ENCODE measurements at regions not wholly inside any gene's neighbourhood (a gene's known extent, or its start where the extent isn't known, plus 50 kb on each side); places are given as distances from the start of the nearest gene placed in this dataset.

- Histone ChIP-seq H3K9me3 (ENCODE audit: control insufficient read depth in 1 of 2, insufficient read depth in 1 of 2, low read depth in 1 of 2, low read length in 2 of 2) (peaks cover 0 to 4% of the 10 kb centered on the region in 2 experiments; a peak in 1 of 4 replicates), H4K20me1 (ENCODE audit: insufficient read depth) (no peaks in the 10 kb centered on the region), H3K4me2 (ENCODE audit: low read length) (no peak overlapping the region), H3K4me3 (replicated peaks in 1 of 2; ENCODE audit: low read depth in 1 of 2, low read length in 2 of 2) (no peak overlapping the region), H3K9ac (ENCODE audit: low read length) (no peak overlapping the region), H3K27me3 (ENCODE audit: insufficient read depth, low read length) (no peaks in the 10 kb centered on the region), H3K36me3 (ENCODE audit: control insufficient read depth in 1 of 2, insufficient read depth in 2 of 2, low read length in 2 of 2) (no peaks in the 10 kb centered on the region), H2AFZ (ENCODE audit: low read depth, low read length, poor library complexity, severe bottlenecking) (no peak overlapping the region), H3K4me1 (ENCODE audit: control insufficient read depth in 1 of 2, insufficient read depth in 2 of 2, low read length in 2 of 2) (peaks cover 5 to 21% of the 10 kb centered on the region in 2 experiments; a peak in 3 of 4 replicates), H3K79me2 (ENCODE audit: insufficient read depth, low read length) (no peaks in the 10 kb centered on the region), H3K27ac (ENCODE audit: low read depth, low read length) (no peak overlapping the region), H3K9me2 (ENCODE audit: insufficient read depth) (no peaks in the 10 kb centered on the region)
- intact Hi-C loops (cut with micrococcal nuclease), result loop anchor here (10.0 kb wide), 1 partner anchor 119 kb away; no protein-coding TSS in a partner anchor
- ChIA-PET POLR2A (no interaction called here), RAD21 (ENCODE audit: low non-redundant PET in 1 of 2, low total read pairs in 2 of 2, uncharacterized antibody in 2 of 2, unreplicated experiment in 2 of 2) (no interaction called here), CTCF (no interaction called here)
- DNase-seq (ENCODE audit: low read depth, low spot score) (no peak), ATAC-seq (no peak)
- no peak for TF ChIP-seq CBX3 (IDR thresholded peaks at IDR 0.05; ENCODE audit: low read depth)
- TF ChIP-seq EZH2 (IDR thresholded peaks at IDR 0.05), result no peak
- TF ChIP-seq JUND (IDR thresholded peaks at IDR 0.05), result no peak
- no peak for TF ChIP-seq ZFX (IDR thresholded peaks at IDR 0.05)
- no peak for TF ChIP-seq CTCF (IDR thresholded peaks at IDR 0.05 in 2 of 3, conservative IDR thresholded peaks at IDR 0.05 in 1 of 3; ENCODE audit: borderline replicate concordance in 1 of 3, insufficient read depth in 1 of 3, low read depth in 2 of 3, low read length in 2 of 3)
- no peak for TF ChIP-seq MAX (IDR thresholded peaks at IDR 0.05)
- no peak for TF ChIP-seq ZNF274 (IDR thresholded peaks at IDR 0.05; ENCODE audit: low read depth, low read length)
- no peak for TF ChIP-seq ATF3 (IDR thresholded peaks at IDR 0.05)
- BruUV-seq (replicated peaks), result no TSS peak
Measured at GRCh38 chr1:234864116-234864515, 254.1 kb upstream of the IRF2BP2 start.

GRCh38 chr1:234863551-234863971, 253.6 kb upstream of the IRF2BP2 start:
- no peaks in the 10 kb centered on the region for H3K36me3 ChIP-seq (ENCODE audit: control insufficient read depth in 1 of 2, insufficient read depth in 2 of 2, low read length in 2 of 2)
- intact Hi-C loops (cut with micrococcal nuclease), result loop anchor here (10.0 kb wide), 1 partner anchor 119 kb away; no protein-coding TSS in a partner anchor
- H3K79me2 ChIP-seq (ENCODE audit: insufficient read depth, low read length), result no peaks in the 10 kb centered on the region
- H3K4me2 ChIP-seq (ENCODE audit: low read length), result no peak overlapping the region
- H2AFZ ChIP-seq (ENCODE audit: low read depth, low read length, poor library complexity, severe bottlenecking), result no peak overlapping the region
- H3K9me3 ChIP-seq (ENCODE audit: control insufficient read depth in 1 of 2, insufficient read depth in 1 of 2, low read depth in 1 of 2, low read length in 2 of 2), result peaks cover 0 to 4% of the 10 kb centered on the region in 2 experiments; a peak in 1 of 4 replicates
- POLR2A ChIA-PET, result no interaction called here
- no peak overlapping the region for H3K27ac ChIP-seq (ENCODE audit: low read depth, low read length)
- RAD21 ChIA-PET (ENCODE audit: low non-redundant PET in 1 of 2, low total read pairs in 2 of 2, uncharacterized antibody in 2 of 2, unreplicated experiment in 2 of 2), result no interaction called here
- H3K4me3 ChIP-seq (replicated peaks in 1 of 2; ENCODE audit: low read depth in 1 of 2, low read length in 2 of 2), result no peak overlapping the region
- TF ChIP-seq YY1 (IDR thresholded peaks at IDR 0.05; ENCODE audit: extremely low read depth, insufficient replicate concordance, low read depth, low read length), result no peak
- no peak for TF ChIP-seq EZH2phosphoT487 (IDR thresholded peaks at IDR 0.05; ENCODE audit: borderline replicate concordance)
- TF ChIP-seq EZH2 (IDR thresholded peaks at IDR 0.05), result no peak
- TF ChIP-seq ELF1 (IDR thresholded peaks at IDR 0.05; ENCODE audit: borderline replicate concordance, low read depth), result no peak
- no peak overlapping the region for H3K9ac ChIP-seq (ENCODE audit: low read length)
- no peak for DNase-seq (ENCODE audit: low read depth, low spot score)
- peaks cover 5 to 20% of the 10 kb centered on the region in 2 experiments; a peak in 3 of 4 replicates for H3K4me1 ChIP-seq (ENCODE audit: control insufficient read depth in 1 of 2, insufficient read depth in 2 of 2, low read length in 2 of 2)
- no TSS peak for BruUV-seq (replicated peaks)
- no peak for ATAC-seq
- no peaks in the 10 kb centered on the region for H3K9me2 ChIP-seq (ENCODE audit: insufficient read depth)
- no peaks in the 10 kb centered on the region for H3K27me3 ChIP-seq (ENCODE audit: insufficient read depth, low read length)
- H4K20me1 ChIP-seq (ENCODE audit: insufficient read depth), result no peaks in the 10 kb centered on the region
- CTCF ChIA-PET, result no interaction called here
